NCI-H2029 (cell line): ENCODE measurements at regions not wholly inside any gene's neighbourhood (a gene's known extent, or its start where the extent isn't known, plus 50 kb on each side); places are given as distances from the start of the nearest gene placed in this dataset.
"Not testable (repeated sequence)": the region's sequence is repeated elsewhere in the genome, so short reads cannot be mapped to it uniquely, and the experiment has no call there.

Experiments
- DNase-seq: peaks from one replicate; lab custom pipeline; 2025; lab: John Stamatoyannopoulos, UW

- no peak for DNase-seq
Measured at GRCh38 chr2:234189786-234190300, 139.3 kb downstream of the SPP2 start.

- DNase-seq = no peak
Measured at GRCh38 chr2:234189230-234189629, 138.7 kb downstream of the SPP2 start.

GRCh38 chr2:234187646-234188174, 137.2 kb downstream of the SPP2 start:
- no peak for DNase-seq

GRCh38 chr2:234181121-234181520, 130.6 kb downstream of the SPP2 start:
- no peak for DNase-seq

- DNase-seq = no peak
Measured at GRCh38 chr2:234179031-234179363, 128.5 kb downstream of the SPP2 start.

- DNase-seq = peak; percentile 10
Measured at GRCh38 chr2:234178330-234179030, 128.0 kb downstream of the SPP2 start.

- no peak for DNase-seq
Measured at GRCh38 chr2:234175649-234176048, 125.1 kb downstream of the SPP2 start.

- DNase-seq = no peak
Measured at GRCh38 chr2:234174742-234175141, 124.2 kb downstream of the SPP2 start.

GRCh38 chr2:234172532-234172931, 122.0 kb downstream of the SPP2 start:
- no peak for DNase-seq

GRCh38 chr2:234172066-234172465, 121.6 kb downstream of the SPP2 start:
- DNase-seq = no peak

- DNase-seq = no peak
Measured at GRCh38 chr2:234171666-234172065, 121.2 kb downstream of the SPP2 start.

- peak; percentile 44 for DNase-seq
Measured at GRCh38 chr2:234169674-234170073, 119.2 kb downstream of the SPP2 start.

GRCh38 chr2:234168605-234169570, 118.4 kb downstream of the SPP2 start:
- DNase-seq = not testable (repeated sequence)

GRCh38 chr2:234166531-234166930, 116.0 kb downstream of the SPP2 start:
- DNase-seq = no peak

- no peak for DNase-seq
Measured at GRCh38 chr2:234165421-234165820, 114.9 kb downstream of the SPP2 start.

- DNase-seq = no peak
Measured at GRCh38 chr2:234164493-234165413, 114.3 kb downstream of the SPP2 start.

GRCh38 chr2:234163510-234164045, 113.1 kb downstream of the SPP2 start:
- DNase-seq = no peak

GRCh38 chr2:234162861-234163260, 112.4 kb downstream of the SPP2 start:
- no peak for DNase-seq

GRCh38 chr2:234161932-234162331, 111.4 kb downstream of the SPP2 start:
- DNase-seq = no peak

GRCh38 chr2:234158812-234159211, 108.3 kb downstream of the SPP2 start:
- no peak for DNase-seq

GRCh38 chr2:234157817-234158588, 107.5 kb downstream of the SPP2 start:
- DNase-seq = no peak
